ENCODE measurements at regions not wholly inside any gene's neighbourhood (a gene's known extent, or its start where the extent isn't known, plus 50 kb on each side); places are given as distances from the start of the nearest gene placed in this dataset.
A peak's percentile ranks its signal among the peaks of the same experiment; 100 is the strongest.

DNA sequence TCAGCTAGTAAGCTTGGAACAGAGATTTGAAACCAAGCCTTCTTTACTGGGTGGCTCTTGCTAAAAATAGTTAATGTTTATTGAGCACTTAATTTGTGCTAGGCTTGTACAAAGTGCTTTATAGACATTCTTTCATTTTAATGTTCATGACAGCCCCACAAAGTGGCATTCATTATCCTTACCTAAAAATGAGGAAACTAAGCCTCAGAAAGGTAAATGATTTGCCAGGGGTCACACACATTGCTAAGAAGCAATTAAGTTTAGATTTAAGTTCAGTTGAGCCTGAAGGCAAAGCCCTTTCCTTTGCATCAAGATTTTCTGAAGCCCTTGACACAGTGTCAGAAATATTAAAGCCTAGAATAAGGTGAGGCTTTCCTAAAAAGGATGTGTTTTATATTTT, 327.5 kb upstream of the FGF13 start:
- no peak for DNase-seq (ENCODE audit: low read depth)
- TF ChIP-seq CTCF (IDR thresholded peaks at IDR 0.05; ENCODE audit: insufficient read depth, low read length): no peak
- H3K4me3 ChIP-seq (ENCODE audit: low read depth, low read length): no peak overlapping the region

DNA sequence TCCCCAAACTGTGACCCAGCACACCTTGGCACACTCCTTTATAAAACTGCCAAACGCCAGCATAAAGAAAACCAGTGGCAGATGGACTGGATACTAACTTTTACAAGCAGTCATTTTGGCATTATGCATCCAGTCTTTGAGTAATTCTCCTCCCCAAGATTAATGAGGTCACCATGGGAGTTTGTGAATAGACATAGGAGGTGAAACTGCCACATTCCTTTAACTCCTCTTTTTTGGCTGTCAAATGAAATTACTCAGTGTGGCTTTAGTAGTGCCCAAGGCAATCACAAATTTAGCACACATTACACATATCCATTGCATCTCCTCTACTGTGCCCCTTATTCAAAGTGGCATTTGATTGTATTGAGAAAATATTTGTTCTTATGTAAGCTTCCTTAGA, 315.3 kb upstream of the FGF13 start:
- DNase-seq (ENCODE audit: low read depth): no peak
- no peak overlapping the region for H3K4me3 ChIP-seq (ENCODE audit: low read depth, low read length)
- no peak for TF ChIP-seq CTCF (IDR thresholded peaks at IDR 0.05; ENCODE audit: insufficient read depth, low read length)

GRCh38 chrX:139026406-139026805, 314.9 kb upstream of the FGF13 start:
- no peak for DNase-seq (ENCODE audit: low read depth)
- no peak for TF ChIP-seq CTCF (IDR thresholded peaks at IDR 0.05; ENCODE audit: insufficient read depth, low read length)
- no peak overlapping the region for H3K4me3 ChIP-seq (ENCODE audit: low read depth, low read length)

DNA sequence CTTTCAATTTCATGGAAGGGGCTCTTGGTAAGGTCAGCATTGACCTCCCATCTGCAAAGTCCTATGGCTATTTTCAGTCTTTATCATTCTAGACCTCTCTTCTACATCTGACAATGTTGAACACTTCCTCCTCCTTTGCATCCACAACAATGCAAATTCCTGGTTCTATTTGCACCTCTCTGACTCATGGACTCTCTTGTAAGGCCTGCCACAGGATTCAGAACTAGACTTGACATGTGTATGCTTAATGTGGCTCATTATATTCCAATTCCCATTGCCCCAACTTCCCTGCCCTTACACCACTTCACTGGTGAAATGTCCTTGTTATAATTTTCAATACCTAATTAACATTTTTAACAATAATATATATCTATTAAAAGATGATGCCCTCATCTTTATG, 314.3 kb upstream of the FGF13 start:
- no peak for DNase-seq (ENCODE audit: low read depth)
- no peak overlapping the region for H3K4me3 ChIP-seq (ENCODE audit: low read depth, low read length)
- TF ChIP-seq CTCF (IDR thresholded peaks at IDR 0.05; ENCODE audit: insufficient read depth, low read length): no peak

GRCh38 chrX:139023531-139023930, 312.0 kb upstream of the FGF13 start:
- TF ChIP-seq CTCF (IDR thresholded peaks at IDR 0.05; ENCODE audit: insufficient read depth, low read length): no peak
- no peak overlapping the region for H3K4me3 ChIP-seq (ENCODE audit: low read depth, low read length)

GRCh38 chrX:139020801-139021200, 309.3 kb upstream of the FGF13 start:
- H3K4me3 ChIP-seq (ENCODE audit: low read depth, low read length): no peak overlapping the region
- no peak for TF ChIP-seq CTCF (IDR thresholded peaks at IDR 0.05; ENCODE audit: insufficient read depth, low read length)
- peak; percentile 44 for DNase-seq (ENCODE audit: low read depth)

More at GRCh38 chrX:139023531-139023930, 312.0 kb upstream of the FGF13 start:
- no peak for DNase-seq (ENCODE audit: low read depth)

- no peak for DNase-seq (ENCODE audit: low read depth)
- no peak overlapping the region for H3K4me3 ChIP-seq (ENCODE audit: low read depth, low read length)
- TF ChIP-seq CTCF (IDR thresholded peaks at IDR 0.05; ENCODE audit: insufficient read depth, low read length): no peak
Observed at GRCh38 chrX:139018436-139018835, 306.9 kb upstream of the FGF13 start.

Data from fibroblast of the aortic adventitia (primary cell).